Left ventricle myocardium inferior (tissue), 1 donor: ENCODE measurements at regions not wholly inside any gene's neighbourhood (a gene's known extent, or its start where the extent isn't known, plus 50 kb on each side); places are given as distances from the start of the nearest gene placed in this dataset.

Experiments used
- DNase-seq: peaks from one replicate; pipeline ENCODE4 v3.0.0-alpha.2; 2020
- H3K27ac ChIP-seq: fragments of 200-600 bp; replicated peaks from 2 replicates; pipeline ENCODE4 v1.8.0; 2021
- H3K27me3 ChIP-seq: fragments of 200-600 bp; 2 replicates; pipeline ENCODE4 v1.8.0; 2021; ENCODE audit warnings: low read depth
- H3K36me3 ChIP-seq: fragments of 200-600 bp; 2 replicates; pipeline ENCODE4 v1.8.0; 2021
- H3K4me1 ChIP-seq: fragments of 200-600 bp; 2 replicates; pipeline ENCODE4 v1.8.0; 2021
- H3K4me3 ChIP-seq: fragments of 200-600 bp; 2 replicates; pipeline ENCODE4 v1.8.0; 2021; ENCODE audit warnings: mild to moderate bottlenecking, moderate library complexity
- H3K9me3 ChIP-seq: fragments of 200-600 bp; replicated peaks from 2 replicates; pipeline ENCODE4 v1.8.0; 2021
- CTCF ChIP-seq: fragments of 200-600 bp; IDR thresholded peaks from 2 replicates; pipeline ENCODE4 v1.8.0; 2021; ENCODE audit warnings: antibody characterized with exemption, mild to moderate bottlenecking, borderline replicate concordance
- intact Hi-C: fragments of 100-400 bp; cut with micrococcal nuclease; formaldehyde crosslinking; loops from one replicate; pipeline ENCODE4 v1.11.0; 2022
- donor health status: DM: no; HTN: yes; CAD: no; lungs with severe emphysema.

- Histone ChIP-seq H3K27me3 (no peaks in the 10 kb centered on the region), H3K27ac (no peak overlapping the region), H3K4me1 (peaks cover 33% of the 10 kb centered on the region), H3K4me3 (no peak overlapping the region), H3K36me3 (no peaks in the 10 kb centered on the region), H3K9me3 (no peaks in the 10 kb centered on the region)
- TF ChIP-seq CTCF, result no peak
- DNase-seq, result no peak
- intact Hi-C loops, result no loop called here
Observed at GRCh38 chr13:40505196-40505595, 161.2 kb downstream of the FOXO1 start.
